ENCODE measurements at regions not wholly inside any gene's neighbourhood (a gene's known extent, or its start where the extent isn't known, plus 50 kb on each side); places are given as distances from the start of the nearest gene placed in this dataset.

DNA sequence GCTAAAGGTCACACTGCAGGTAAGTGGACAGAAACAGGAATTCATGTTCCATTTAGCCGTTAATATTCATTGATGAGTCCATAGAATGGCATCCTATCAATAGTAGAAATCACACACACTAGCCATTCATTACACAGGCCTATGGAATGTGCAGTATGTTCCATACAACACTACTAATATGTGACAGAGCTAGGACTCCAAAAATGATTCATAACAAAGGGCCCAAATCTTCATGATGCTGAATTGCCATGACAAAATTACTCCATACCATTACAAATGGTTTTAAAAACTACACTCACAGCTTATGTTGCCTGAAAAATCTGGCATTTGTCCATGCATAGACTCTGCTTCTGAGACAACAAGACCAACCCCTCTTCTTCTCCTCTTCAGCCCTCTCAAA is 549.1 kb downstream of the XPNPEP1 start:
- TF ChIP-seq CEBPB (IDR thresholded peaks at IDR 0.05): no peak
- no peak for TF ChIP-seq TEAD4 (IDR thresholded peaks at IDR 0.05)

Data from Ishikawa (cell line).